ENCODE measurements at regions not wholly inside any gene's neighbourhood (a gene's known extent, or its start where the extent isn't known, plus 50 kb on each side); places are given as distances from the start of the nearest gene placed in this dataset.

- CTCF ChIA-PET (ENCODE audit: low intra/inter-chr PET ratio, low total read pairs), result no interaction called here
- no peak overlapping the region for H3K27ac ChIP-seq (ENCODE audit: extremely low read length, insufficient read depth, low read length)
- POLR2A ChIA-PET, result interaction anchor here (1.0 to 1.1 kb wide), 2 partner anchors 8 to 45 kb away, joined by 3 to 4 read pairs; no protein-coding TSS in a partner anchor
These were observed 91.6 kb downstream of the MRPL14 start for GRCh38 chr6:44035621-44036020.

More at GRCh38 chr6:44035621-44036020, 91.6 kb downstream of the MRPL14 start:
- H3K9ac ChIP-seq (ENCODE audit: insufficient read depth, low read depth, low read length), result no peak overlapping the region
- no peak for ATAC-seq
- H2AFZ ChIP-seq (ENCODE audit: low read length), result no peak overlapping the region
- in situ Hi-C loops (cut with HindIII; ENCODE audit: extremely low pct_ligation_motif_present, low pct_unique_long_range_greater_than_20kb) (no loop called here), intact Hi-C loops (cut with micrococcal nuclease; ENCODE audit: unreplicated experiment) (no loop called here)
- H3K4me3 ChIP-seq (replicated peaks in 1 of 3; ENCODE audit: insufficient read depth in 1 of 3, low read depth in 2 of 3, low read length in 3 of 3), result no peak overlapping the region
- H3K9me3 ChIP-seq (ENCODE audit: low read length), result no peaks in the 10 kb centered on the region
- peak overlapping the region; percentile 60; the same call in 1 of the 2 replicates for H3K4me2 ChIP-seq (ENCODE audit: low read depth, low read length)
- H4K20me1 ChIP-seq (ENCODE audit: insufficient read depth, low read length), result no peaks in the 10 kb centered on the region
- DNase-seq (ENCODE audit: low spot score), result no peak
- WGBS (ENCODE audit: low lambda C conversion rate), result 19% methylated on average over 3 of the region's 3 CpGs
- BruUV-seq (replicated peaks), result no TSS peak
- no peak for FAIRE-seq
- no peaks in the 10 kb centered on the region for H3K36me3 ChIP-seq (replicated peaks in 1 of 2; ENCODE audit: control insufficient read depth in 1 of 2, insufficient read depth in 2 of 2, low read length in 2 of 2)
- no peaks in the 10 kb centered on the region for H3K79me2 ChIP-seq (ENCODE audit: insufficient read depth, low read length)
- TF ChIP-seq CBX5 (CRISPR knock-in tag; IDR thresholded peaks at IDR 0.05; ENCODE audit: borderline replicate concordance), result no peak
- TF ChIP-seq BCL3 (CRISPR knock-in tag; IDR thresholded peaks at IDR 0.05), result no peak
- no peak for TF ChIP-seq DMTF1 (CRISPR knock-in tag; IDR thresholded peaks at IDR 0.05)
- TF ChIP-seq FOXC1 (CRISPR knock-in tag; IDR thresholded peaks at IDR 0.05; ENCODE audit: borderline replicate concordance), result 0 out of 2 replicates have a peak, but pooled peaks have one; percentile 4
- no peak for TF ChIP-seq ONECUT2 (CRISPR knock-in tag; IDR thresholded peaks at IDR 0.05)
- TF ChIP-seq ZNF616 (CRISPR knock-in tag; IDR thresholded peaks at IDR 0.05; ENCODE audit: low read depth), result no peak
- peaks cover 1 to 17% of the 10 kb centered on the region in 2 experiments; a peak in 4 of 5 replicates for H3K27me3 ChIP-seq (ENCODE audit: control insufficient read depth in 1 of 2, insufficient read depth in 2 of 2, low read length in 2 of 2)
- H3K4me1 ChIP-seq (ENCODE audit: insufficient read depth, low read length), result peaks cover 42% of the 10 kb centered on the region
